Stimulated activated CD4-positive, alpha-beta T cell treated with anti-CD3 and anti-CD28 coated beads, Interleukin-4, amount 100 ng/mL, for 24 hours (primary cell): ENCODE measurements at regions not wholly inside any gene's neighbourhood (a gene's known extent, or its start where the extent isn't known, plus 50 kb on each side); places are given as distances from the start of the nearest gene placed in this dataset.
A peak's percentile ranks its signal among the peaks of the same experiment; 100 is the strongest.
"Not testable (repeated sequence)": the region's sequence is repeated elsewhere in the genome, so short reads cannot be mapped to it uniquely, and the experiment has no call there.

Experiments
- DNase-seq: peaks from one replicate; pipeline ENCODE4 v3.0.0-alpha.2; 2020

GRCh38 chr17:51439395-51440229 lies 179.3 kb downstream of the UTP18 start:
- DNase-seq: no peak

- DNase-seq: no peak
Observed at GRCh38 chr17:51441431-51441830, 181.1 kb downstream of the UTP18 start.

- no peak for DNase-seq
Observed at GRCh38 chr17:51442088-51442865, 181.9 kb downstream of the UTP18 start.

GRCh38 chr17:51443646-51444045 lies 183.3 kb downstream of the UTP18 start:
- no peak for DNase-seq

GRCh38 chr17:51445946-51446345 lies 185.6 kb downstream of the UTP18 start:
- no peak for DNase-seq

- DNase-seq: no peak
Observed at GRCh38 chr17:51454456-51454978, 194.2 kb downstream of the UTP18 start.

GRCh38 chr17:51455211-51455610 lies 194.9 kb downstream of the UTP18 start:
- DNase-seq: no peak

GRCh38 chr17:51455931-51456330 lies 195.6 kb downstream of the UTP18 start:
- no peak for DNase-seq

GRCh38 chr17:51456942-51457341 lies 196.6 kb downstream of the UTP18 start:
- DNase-seq: no peak

GRCh38 chr17:51461578-51462004 lies 201.2 kb downstream of the UTP18 start:
- DNase-seq: peak; percentile 54

- no peak for DNase-seq
Observed at GRCh38 chr17:51463353-51463752, 203.0 kb downstream of the UTP18 start.

- DNase-seq: no peak
Observed at GRCh38 chr17:51467336-51467735, 207.0 kb downstream of the UTP18 start.

GRCh38 chr17:51472670-51473205 lies 212.4 kb downstream of the UTP18 start:
- no peak for DNase-seq

GRCh38 chr17:51474764-51475163 lies 214.4 kb downstream of the UTP18 start:
- no peak for DNase-seq

GRCh38 chr17:51475730-51476129 lies 215.4 kb downstream of the UTP18 start:
- DNase-seq: no peak

GRCh38 chr17:51479303-51479702 lies 219.0 kb downstream of the UTP18 start:
- DNase-seq: no peak

- no peak for DNase-seq
Observed at GRCh38 chr17:51481370-51481769, 221.0 kb downstream of the UTP18 start.

GRCh38 chr17:51482248-51482647 lies 221.9 kb downstream of the UTP18 start:
- DNase-seq: not testable (repeated sequence)

- no peak for DNase-seq
Observed at GRCh38 chr17:51486091-51486490, 225.7 kb downstream of the UTP18 start.

GRCh38 chr17:51486885-51487520 lies 226.7 kb downstream of the UTP18 start:
- no peak for DNase-seq

- peak; percentile 5 for DNase-seq
Observed at GRCh38 chr17:51487947-51488346, 227.6 kb downstream of the UTP18 start.

GRCh38 chr17:51491416-51491815 lies 231.1 kb downstream of the UTP18 start:
- DNase-seq: no peak

GRCh38 chr17:51493206-51493605 lies 232.9 kb downstream of the UTP18 start:
- no peak for DNase-seq
